H9 (cell line): ENCODE measurements at regions not wholly inside any gene's neighbourhood (a gene's known extent, or its start where the extent isn't known, plus 50 kb on each side); places are given as distances from the start of the nearest gene placed in this dataset.

Experiments
- DNase-seq: peaks from one replicate; pipeline ENCODE4 v3.0.0-alpha.2; 2017
- H2AFZ ChIP-seq: one replicate; pipeline ENCODE4 v1.6.1; 2013; ENCODE audit warnings: mild to moderate bottlenecking, low read length, control low read depth, moderate library complexity
- H2AK5ac ChIP-seq: 2 replicates; pipeline ENCODE4 v1.6.1; 2013; ENCODE audit warnings: low read length, control low read depth, mixed read lengths; ENCODE audit not compliant: insufficient read length
- H2BK120ac ChIP-seq: one replicate; pipeline ENCODE4 v1.6.1; 2013; ENCODE audit warnings: low read depth, mild to moderate bottlenecking, low read length, control low read depth, inconsistent platforms; ENCODE audit not compliant: poor library complexity, severe bottlenecking
- H2BK12ac ChIP-seq: 2 replicates; pipeline ENCODE4 v1.6.1; 2013; ENCODE audit warnings: low read length, control low read depth, mixed read lengths, low read depth; ENCODE audit not compliant: insufficient read length
- H2BK15ac ChIP-seq: 2 replicates; pipeline ENCODE4 v1.6.1; 2013; ENCODE audit warnings: low read depth, low read length, control low read depth
- H2BK20ac ChIP-seq: one replicate; pipeline ENCODE4 v1.6.1; 2013; ENCODE audit warnings: low read depth, mild to moderate bottlenecking, low read length, control low read depth, inconsistent platforms; ENCODE audit not compliant: poor library complexity, severe bottlenecking
- H2BK5ac ChIP-seq: 2 replicates; pipeline ENCODE4 v1.6.1; 2013; ENCODE audit warnings: low read length, control low read depth, mixed read lengths; ENCODE audit not compliant: insufficient read length
- H3K14ac ChIP-seq: 2 replicates; pipeline ENCODE4 v1.6.1; 2013; ENCODE audit warnings: low read length, control low read depth; ENCODE audit not compliant: insufficient read depth
- H3K18ac ChIP-seq: 2 replicates; pipeline ENCODE4 v1.6.1; 2013; ENCODE audit warnings: low read depth, mild to moderate bottlenecking, mixed read lengths, low read length, control low read depth; ENCODE audit not compliant: insufficient read length
- H3K23ac ChIP-seq: 2 replicates; pipeline ENCODE4 v1.6.1; 2013; ENCODE audit warnings: low read length, control low read depth, mixed read lengths, low read depth; ENCODE audit not compliant: insufficient read length
- H3K23me2 ChIP-seq: 2 replicates; pipeline ENCODE4 v1.6.1; 2013; ENCODE audit warnings: low read depth, mild to moderate bottlenecking, mixed read lengths, low read length, control low read depth; ENCODE audit not compliant: insufficient read length, poor library complexity, severe bottlenecking
- H3K27ac ChIP-seq: 2 replicates; pipeline ENCODE4 v1.5.1; 2013; ENCODE audit warnings: low read length, control low read depth, mixed read lengths, low read depth; ENCODE audit not compliant: insufficient read length
- H3K27me3 ChIP-seq: 2 replicates; pipeline ENCODE4 v1.6.1; 2013; ENCODE audit warnings: low read length, control low read depth, inconsistent platforms; ENCODE audit not compliant: insufficient read depth
- H3K4ac ChIP-seq: 2 replicates; pipeline ENCODE4 v1.6.1; 2013; ENCODE audit warnings: low read depth, mild to moderate bottlenecking, control low read depth, inconsistent platforms, low read length, moderate library complexity
- H3K4me1 ChIP-seq: 2 replicates; pipeline ENCODE4 v1.6.1; 2013; ENCODE audit warnings: low read length, control low read depth, inconsistent platforms; ENCODE audit not compliant: insufficient read depth
- H3K4me2 ChIP-seq: 2 replicates; pipeline ENCODE4 v1.6.1; 2013; ENCODE audit warnings: low read length, control low read depth, mixed read lengths; ENCODE audit not compliant: insufficient read length, insufficient read depth
- H3K56ac ChIP-seq: 2 replicates; pipeline ENCODE4 v1.6.1; 2013; ENCODE audit warnings: low read depth, mild to moderate bottlenecking, mixed read lengths, low read length, control low read depth; ENCODE audit not compliant: insufficient read length
- H3K79me1 ChIP-seq: 2 replicates; pipeline ENCODE4 v1.6.1; 2013; ENCODE audit warnings: low read depth, mild to moderate bottlenecking, moderate library complexity, low read length, control low read depth, inconsistent platforms; ENCODE audit not compliant: insufficient read depth, poor library complexity, severe bottlenecking
- H3K79me2 ChIP-seq: 2 replicates; pipeline ENCODE4 v1.6.1; 2013; ENCODE audit warnings: low read length, control low read depth, inconsistent platforms; ENCODE audit not compliant: insufficient read depth
- H3K9ac ChIP-seq: 2 replicates; pipeline ENCODE4 v1.6.1; 2013; ENCODE audit warnings: low read length, control low read depth, mixed read lengths; ENCODE audit not compliant: insufficient read length; ENCODE audit errors: extremely low read depth
- H3K9me3 ChIP-seq: one replicate; pipeline ENCODE4 v1.6.1; 2013; ENCODE audit warnings: low read depth, low read length, inconsistent platforms; ENCODE audit not compliant: control insufficient read depth
- H3T11ph ChIP-seq: one replicate; pipeline ENCODE4 v1.6.1; 2013; ENCODE audit warnings: mild to moderate bottlenecking, low read length, control low read depth, inconsistent platforms
- H4K20me1 ChIP-seq: one replicate; pipeline ENCODE4 v1.6.1; 2013; ENCODE audit not compliant: control insufficient read depth, insufficient read length, insufficient read depth
- H4K5ac ChIP-seq: 2 replicates; pipeline ENCODE4 v1.6.1; 2013; ENCODE audit warnings: low read depth, mild to moderate bottlenecking, mixed read lengths, low read length, control low read depth; ENCODE audit not compliant: insufficient read length
- H4K8ac ChIP-seq: replicated peaks from 2 replicates; pipeline ENCODE4 v1.6.1; 2013; ENCODE audit warnings: low read length, control low read depth, mixed read lengths, low read depth; ENCODE audit not compliant: insufficient read length
- H4K91ac ChIP-seq: 2 replicates; pipeline ENCODE4 v1.6.1; 2013; ENCODE audit warnings: low read depth, mild to moderate bottlenecking, moderate library complexity, mixed read lengths, low read length, control low read depth; ENCODE audit not compliant: insufficient read length
- H3K27ac Mint-ChIP-seq, 3 experiments: 2 replicates in 2 of 3; 3 replicates in 1 of 3; pipeline ENCODE4 v1.8.0; 2020 to 2021; ENCODE audit warnings: mixed read lengths in 3 of 3, mild to moderate bottlenecking in 1 of 3, moderate library complexity in 1 of 3
- H3K27me3 Mint-ChIP-seq: 2 replicates; pipeline ENCODE4 v1.8.0; 2021; ENCODE audit warnings: low read depth, mild to moderate bottlenecking, moderate library complexity, mixed read lengths
- H3K36me3 Mint-ChIP-seq, 3 experiments: 2 replicates in 2 of 3; 3 replicates in 1 of 3; pipeline ENCODE4 v1.8.0; 2020 to 2021; ENCODE audit warnings: low read depth in 3 of 3, mixed read lengths in 3 of 3; ENCODE audit not compliant: insufficient read depth in 1 of 3
- H3K4me1 Mint-ChIP-seq, 2 experiments: 2 replicates each; pipeline ENCODE4 v1.8.0; 2020; ENCODE audit warnings: mixed read lengths in 2 of 2
- H3K4me3 Mint-ChIP-seq, 2 experiments: 2 replicates in 1 of 2; 3 replicates in 1 of 2; pipeline ENCODE4 v1.8.0; 2020 to 2021; ENCODE audit warnings: mild to moderate bottlenecking in 2 of 2, mixed read lengths in 2 of 2, moderate library complexity in 1 of 2
- H3K9me3 Mint-ChIP-seq, 2 experiments: 2 replicates in 1 of 2; 3 replicates in 1 of 2; pipeline ENCODE4 v1.8.0; 2020; ENCODE audit warnings: mild to moderate bottlenecking in 2 of 2, mixed read lengths in 2 of 2, moderate library complexity in 1 of 2
- WGBS: extraction: QIAGEN DNeasy Blood & Tissue Kit; methylation state at CpG from one replicate; pipeline ENCODE4 v1.1.7; 2013; ENCODE audit warnings: missing lambda C conversion rate, low lambda C conversion rate, mixed read lengths; ENCODE audit not compliant: insufficient read length; ENCODE audit errors: extremely low coverage; 5-methylcytosine and 5-hydroxymethylcytosine counted together
- TF ChIP-seq, protein P1 (sequence below): fragments of 200-600 bp; sonication (generic); conservative IDR thresholded peaks from 3 replicates; pipeline ENCODE4 v1.8.0; 2021; ENCODE audit warnings: antibody characterized with exemption, mild to moderate bottlenecking

DNA sequence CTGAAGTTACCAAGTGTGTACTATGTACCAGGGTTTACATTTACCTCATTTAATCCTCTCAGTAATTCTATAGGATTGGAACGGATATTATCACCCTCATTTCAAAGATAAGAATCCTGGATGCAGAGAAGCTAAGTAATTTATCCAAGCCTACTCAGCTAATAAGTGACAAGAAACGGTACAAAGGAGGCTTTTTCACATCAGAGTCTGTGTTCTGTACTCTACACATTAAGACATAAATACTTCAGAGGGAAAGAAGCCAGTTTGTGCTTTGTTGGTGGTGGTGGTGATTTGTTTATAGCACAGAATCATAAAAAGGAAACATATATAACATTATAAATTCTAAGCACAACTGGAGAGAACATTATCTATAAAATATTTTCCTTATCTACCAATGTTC is 88.3 kb upstream of the HMGCLL1 start:
- TF ChIP-seq, protein P1, sequence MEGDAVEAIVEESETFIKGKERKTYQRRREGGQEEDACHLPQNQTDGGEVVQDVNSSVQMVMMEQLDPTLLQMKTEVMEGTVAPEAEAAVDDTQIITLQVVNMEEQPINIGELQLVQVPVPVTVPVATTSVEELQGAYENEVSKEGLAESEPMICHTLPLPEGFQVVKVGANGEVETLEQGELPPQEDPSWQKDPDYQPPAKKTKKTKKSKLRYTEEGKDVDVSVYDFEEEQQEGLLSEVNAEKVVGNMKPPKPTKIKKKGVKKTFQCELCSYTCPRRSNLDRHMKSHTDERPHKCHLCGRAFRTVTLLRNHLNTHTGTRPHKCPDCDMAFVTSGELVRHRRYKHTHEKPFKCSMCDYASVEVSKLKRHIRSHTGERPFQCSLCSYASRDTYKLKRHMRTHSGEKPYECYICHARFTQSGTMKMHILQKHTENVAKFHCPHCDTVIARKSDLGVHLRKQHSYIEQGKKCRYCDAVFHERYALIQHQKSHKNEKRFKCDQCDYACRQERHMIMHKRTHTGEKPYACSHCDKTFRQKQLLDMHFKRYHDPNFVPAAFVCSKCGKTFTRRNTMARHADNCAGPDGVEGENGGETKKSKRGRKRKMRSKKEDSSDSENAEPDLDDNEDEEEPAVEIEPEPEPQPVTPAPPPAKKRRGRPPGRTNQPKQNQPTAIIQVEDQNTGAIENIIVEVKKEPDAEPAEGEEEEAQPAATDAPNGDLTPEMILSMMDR = no peak
- Histone ChIP-seq H3K4ac (no peak overlapping the region), H3K4me1 (no peaks in the 10 kb centered on the region), H3K27me3 (no peaks in the 10 kb centered on the region), H4K5ac (no peak overlapping the region), H4K91ac (no peak overlapping the region), H3K4me2 (no peak overlapping the region), H3K27ac (no peak overlapping the region), H2BK15ac (no peak overlapping the region), H3K14ac (no peak overlapping the region), H3K9ac (no peak overlapping the region), H4K8ac (no peak overlapping the region), H3K18ac (no peak overlapping the region), H3K56ac (no peak overlapping the region), H3K9me3 (no peaks in the 10 kb centered on the region), H2AK5ac (no peak overlapping the region), H2BK20ac (no peak overlapping the region), H3K23me2 (no peaks in the 10 kb centered on the region), H2BK120ac (no peak overlapping the region), H2BK5ac (no peak overlapping the region), H3K23ac (no peak overlapping the region), H3T11ph (no peak overlapping the region), H3K79me1 (no peaks in the 10 kb centered on the region), H2BK12ac (no peak overlapping the region), H2AFZ (no peak overlapping the region), H4K20me1 (no peaks in the 10 kb centered on the region), H3K79me2 (no peaks in the 10 kb centered on the region)
- Mint-ChIP-seq H3K27ac (no peak overlapping the region), H3K4me1 (peaks cover 6 to 10% of the 10 kb centered on the region in 2 experiments; a peak in 3 of 4 replicates), H3K36me3 (peaks cover 8 to 18% (median 11%) of the 10 kb centered on the region in 3 experiments), H3K27me3 (no peaks in the 10 kb centered on the region), H3K9me3 (peaks cover 15% of the 10 kb centered on the region in 2 experiments), H3K4me3 (no peak overlapping the region)
- no peak for DNase-seq
- WGBS = no CpG with 5 or more reads among the region's 2 CpGs
